Gastroesophageal sphincter (tissue), 3 donors: ENCODE measurements at regions not wholly inside any gene's neighbourhood (a gene's known extent, or its start where the extent isn't known, plus 50 kb on each side); places are given as distances from the start of the nearest gene placed in this dataset.

ENCODE experiments used
- CTCF ChIP-seq, 4 experiments: fragments of 200-600 bp in 2 of 4; fragments of 450-650 bp in 2 of 4; sonication (generic) in 1 of 4; IDR thresholded peaks; one replicate each; pipeline ENCODE4 v1.5.1; 2017 to 2019; ENCODE audit warnings: antibody characterized with exemption in 4 of 4, mild to moderate bottlenecking in 2 of 4, moderate library complexity in 2 of 4
- POLR2A ChIP-seq, 2 donors: fragments of 450-650 bp; IDR thresholded peaks; one replicate each; pipeline ENCODE4 v1.6.1; 2017; ENCODE audit warnings: antibody characterized with exemption in 2 of 2, mild to moderate bottlenecking in 2 of 2, moderate library complexity in 1 of 2
- POLR2AphosphoS5 ChIP-seq: sonication (generic); formaldehyde crosslinking; IDR thresholded peaks from one replicate; pipeline ENCODE4 v1.6.1; 2017; ENCODE audit warnings: antibody characterized with exemption

- TF ChIP-seq CTCF (IDR thresholded peaks at IDR 0.05) (no peak), POLR2AphosphoS5 (no peak), POLR2A (IDR thresholded peaks at IDR 0.05) (no peak)
Measured at GRCh38 chrX:39437670-39438441, 636.6 kb downstream of the MID1IP1 start.
